Neural cell (in vitro differentiated cells): ENCODE measurements at regions not wholly inside any gene's neighbourhood (a gene's known extent, or its start where the extent isn't known, plus 50 kb on each side); places are given as distances from the start of the nearest gene placed in this dataset.
A peak's percentile ranks its signal among the peaks of the same experiment; 100 is the strongest.

Experiments
- H2AFZ ChIP-seq: fragments of 200-600, 300-800 bp; sonication (generic), shearing (Covaris generic); 2 replicates; pipeline ENCODE4 v1.6.0; 2014; ENCODE audit warnings: low read depth, mild to moderate bottlenecking, antibody characterized with exemption, low read length, moderate library complexity
- H3F3A ChIP-seq: fragments of 200-600 bp; shearing (Covaris generic); 2 replicates; pipeline ENCODE4 v1.6.1; 2016; ENCODE audit warnings: mild to moderate bottlenecking, moderate library complexity, mixed read lengths, antibody characterized with exemption, low read length; ENCODE audit not compliant: insufficient read depth, poor library complexity, severe bottlenecking
- H3K27ac ChIP-seq: fragments of 200-600, 300-800 bp; sonication (generic), shearing (Covaris generic); 2 replicates; pipeline ENCODE4 v1.5.1; 2014; ENCODE audit warnings: mild to moderate bottlenecking, low read length, moderate library complexity
- H3K27me3 ChIP-seq: fragments of 300-800, 200-600 bp; sonication (generic), shearing (Covaris generic); 2 replicates; pipeline ENCODE4 v1.6.0; 2014; ENCODE audit warnings: mild to moderate bottlenecking, low read depth, low read length, moderate library complexity; ENCODE audit not compliant: insufficient read depth
- H3K36me3 ChIP-seq: fragments of 300-800, 200-600 bp; sonication (generic), shearing (Covaris generic); 2 replicates; pipeline ENCODE4 v1.5.1; 2014; ENCODE audit warnings: mild to moderate bottlenecking, antibody characterized with exemption, low read length, moderate library complexity; ENCODE audit not compliant: insufficient read depth
- H3K4me2 ChIP-seq: fragments of 300-800, 200-600 bp; sonication (generic), shearing (Covaris generic); 2 replicates; pipeline ENCODE4 v1.6.0; 2014; ENCODE audit warnings: mild to moderate bottlenecking, low read length
- H3K4me3 ChIP-seq: fragments of 300-800, 200-600 bp; sonication (generic), shearing (Covaris generic); 2 replicates; pipeline ENCODE4 v1.5.1; 2014; ENCODE audit warnings: mild to moderate bottlenecking, low read length, moderate library complexity
- H3K79me2 ChIP-seq: fragments of 200-600 bp; shearing (Covaris generic); replicated peaks from 2 replicates; pipeline ENCODE4 v1.6.0; 2014; ENCODE audit warnings: mild to moderate bottlenecking, low read length, moderate library complexity; ENCODE audit not compliant: insufficient read depth
- H3K9ac ChIP-seq: fragments of 300-800, 200-600 bp; sonication (generic), shearing (Covaris generic); 2 replicates; pipeline ENCODE4 v1.6.1; 2016; ENCODE audit warnings: mild to moderate bottlenecking, low read length, mixed read lengths
- H3K9me2 ChIP-seq: fragments of 200-600 bp; shearing (Covaris generic); 2 replicates; pipeline ENCODE4 v1.6.1; 2016; ENCODE audit warnings: mild to moderate bottlenecking, low read length, mixed read lengths; ENCODE audit not compliant: insufficient read depth
- H3K9me3 ChIP-seq: fragments of 200-600, 300-800 bp; sonication (generic), shearing (Covaris generic); 2 replicates; pipeline ENCODE4 v1.6.1; 2016; ENCODE audit warnings: mild to moderate bottlenecking, mixed run types, low read length, moderate library complexity, mixed read lengths
- H4K20me1 ChIP-seq: fragments of 200-600 bp; shearing (Covaris generic); 2 replicates; pipeline ENCODE4 v1.6.1; 2016; ENCODE audit warnings: mild to moderate bottlenecking, mixed run types; ENCODE audit not compliant: insufficient read depth
- EP300 ChIP-seq: fragments of 450-650 bp; conservative IDR thresholded peaks from 2 replicates; pipeline ENCODE4 v1.6.1; 2014; ENCODE audit warnings: antibody characterized with exemption, mild to moderate bottlenecking, moderate library complexity; ENCODE audit not compliant: poor library complexity, severe bottlenecking
- EZH2 ChIP-seq: fragments of 200-600, 300-800 bp; shearing (Covaris generic), sonication (generic); IDR thresholded peaks from 2 replicates; pipeline ENCODE4 v1.6.1; 2014; ENCODE audit warnings: antibody characterized with exemption, low read length, borderline replicate concordance, mild to moderate bottlenecking; ENCODE audit not compliant: insufficient read depth, poor library complexity, severe bottlenecking
- MXI1 ChIP-seq: fragments of 450-650 bp; conservative IDR thresholded peaks from 2 replicates; pipeline ENCODE4 v1.6.1; 2014; ENCODE audit warnings: antibody characterized with exemption, mild to moderate bottlenecking; ENCODE audit not compliant: poor library complexity, severe bottlenecking
- POLR2AphosphoS5 ChIP-seq: IDR thresholded peaks from 2 replicates; pipeline ENCODE4 v1.6.1; 2012
- RAD21 ChIP-seq: fragments of 450-650 bp; conservative IDR thresholded peaks from 2 replicates; pipeline ENCODE4 v1.6.1; 2014; ENCODE audit warnings: antibody characterized with exemption, mild to moderate bottlenecking, moderate library complexity
- REST ChIP-seq: IDR thresholded peaks from 2 replicates; pipeline ENCODE4 v1.6.1; 2012; ENCODE audit warnings: borderline replicate concordance
- SMC3 ChIP-seq: fragments of 450-650 bp; conservative IDR thresholded peaks from 2 replicates; pipeline ENCODE4 v1.6.1; 2014; ENCODE audit warnings: antibody characterized with exemption, mild to moderate bottlenecking, moderate library complexity; ENCODE audit not compliant: poor library complexity
- TAF1 ChIP-seq: IDR thresholded peaks from 2 replicates; pipeline ENCODE4 v1.6.1; 2012; ENCODE audit warnings: low read depth
- TF ChIP-seq, protein P1 (sequence below): fragments of 450-650 bp; IDR thresholded peaks from 2 replicates; pipeline ENCODE4 v1.5.1; 2014; ENCODE audit warnings: antibody characterized with exemption, mild to moderate bottlenecking, moderate library complexity; ENCODE audit not compliant: poor library complexity, severe bottlenecking

DNA sequence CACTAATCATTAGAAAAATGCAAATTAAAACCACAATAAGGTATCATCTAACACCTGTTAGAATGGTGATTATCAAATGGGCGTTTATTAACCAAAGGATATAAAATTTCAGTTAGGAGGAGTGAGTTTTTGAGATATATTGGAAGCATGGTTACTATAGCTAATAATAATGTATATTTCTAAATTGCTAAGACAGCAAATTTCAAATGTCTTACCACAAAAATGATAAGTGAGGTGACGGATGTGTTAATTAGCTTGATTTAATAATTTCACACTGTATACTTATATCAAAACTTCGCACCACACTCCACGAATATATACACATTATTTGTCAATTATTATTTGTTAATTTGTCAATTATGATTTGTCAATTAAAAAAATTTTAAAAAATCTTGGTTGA lies 227.2 kb upstream of the DDX18 start:
- no peak overlapping the region for H3K27ac ChIP-seq
- no peaks in the 10 kb centered on the region for H4K20me1 ChIP-seq
- no peaks in the 10 kb centered on the region for H3K36me3 ChIP-seq
- H3F3A ChIP-seq: no peaks in the 10 kb centered on the region
- H3K9me2 ChIP-seq: no peaks in the 10 kb centered on the region
- H3K9me3 ChIP-seq: no peaks in the 10 kb centered on the region
- H3K4me3 ChIP-seq: no peak overlapping the region
- H3K9ac ChIP-seq: no peak overlapping the region
- H3K79me2 ChIP-seq: no peaks in the 10 kb centered on the region
- H3K27me3 ChIP-seq: no peaks in the 10 kb centered on the region
- TF ChIP-seq POLR2AphosphoS5: no peak
- no peak for TF ChIP-seq TAF1
- no peak overlapping the region for H2AFZ ChIP-seq
- no peak overlapping the region for H3K4me2 ChIP-seq

DNA sequence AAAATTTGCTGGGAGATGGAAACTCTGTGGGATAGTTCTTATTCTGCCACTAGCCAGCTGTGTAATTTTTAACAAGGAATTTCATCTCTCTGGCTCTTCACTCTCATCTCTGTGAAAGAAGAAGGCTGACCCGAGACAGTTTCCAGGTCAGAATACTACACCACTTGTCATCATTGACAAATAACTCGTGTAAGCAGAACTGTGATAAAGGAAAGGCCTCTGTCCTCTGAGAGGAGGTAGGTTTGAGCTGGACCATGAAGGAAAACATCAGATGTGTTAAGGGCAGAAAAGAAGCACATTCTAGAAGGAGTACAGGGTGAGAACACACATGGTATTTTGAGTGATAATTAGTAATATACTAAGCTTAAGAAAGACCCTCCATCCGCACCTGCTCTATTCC lies 211.4 kb upstream of the DDX18 start:
- no peaks in the 10 kb centered on the region for H3K9me2 ChIP-seq
- no peaks in the 10 kb centered on the region for H3F3A ChIP-seq
- TF ChIP-seq, protein P1, sequence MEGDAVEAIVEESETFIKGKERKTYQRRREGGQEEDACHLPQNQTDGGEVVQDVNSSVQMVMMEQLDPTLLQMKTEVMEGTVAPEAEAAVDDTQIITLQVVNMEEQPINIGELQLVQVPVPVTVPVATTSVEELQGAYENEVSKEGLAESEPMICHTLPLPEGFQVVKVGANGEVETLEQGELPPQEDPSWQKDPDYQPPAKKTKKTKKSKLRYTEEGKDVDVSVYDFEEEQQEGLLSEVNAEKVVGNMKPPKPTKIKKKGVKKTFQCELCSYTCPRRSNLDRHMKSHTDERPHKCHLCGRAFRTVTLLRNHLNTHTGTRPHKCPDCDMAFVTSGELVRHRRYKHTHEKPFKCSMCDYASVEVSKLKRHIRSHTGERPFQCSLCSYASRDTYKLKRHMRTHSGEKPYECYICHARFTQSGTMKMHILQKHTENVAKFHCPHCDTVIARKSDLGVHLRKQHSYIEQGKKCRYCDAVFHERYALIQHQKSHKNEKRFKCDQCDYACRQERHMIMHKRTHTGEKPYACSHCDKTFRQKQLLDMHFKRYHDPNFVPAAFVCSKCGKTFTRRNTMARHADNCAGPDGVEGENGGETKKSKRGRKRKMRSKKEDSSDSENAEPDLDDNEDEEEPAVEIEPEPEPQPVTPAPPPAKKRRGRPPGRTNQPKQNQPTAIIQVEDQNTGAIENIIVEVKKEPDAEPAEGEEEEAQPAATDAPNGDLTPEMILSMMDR: no peak
- TF ChIP-seq POLR2AphosphoS5 (no peak), RAD21 (no peak), SMC3 (no peak), EP300 (no peak), EZH2 (no peak), TAF1 (no peak), MXI1 (no peak), REST (no peak)
- no peak overlapping the region for H2AFZ ChIP-seq
- H3K36me3 ChIP-seq: no peaks in the 10 kb centered on the region
- no peaks in the 10 kb centered on the region for H3K9me3 ChIP-seq
- H3K27ac ChIP-seq: no peak overlapping the region
- no peak overlapping the region for H3K4me3 ChIP-seq
- H4K20me1 ChIP-seq: no peaks in the 10 kb centered on the region
- H3K27me3 ChIP-seq: no peaks in the 10 kb centered on the region
- H3K4me2 ChIP-seq: no peak overlapping the region
- H3K79me2 ChIP-seq: no peaks in the 10 kb centered on the region
- no peak overlapping the region for H3K9ac ChIP-seq

DNA sequence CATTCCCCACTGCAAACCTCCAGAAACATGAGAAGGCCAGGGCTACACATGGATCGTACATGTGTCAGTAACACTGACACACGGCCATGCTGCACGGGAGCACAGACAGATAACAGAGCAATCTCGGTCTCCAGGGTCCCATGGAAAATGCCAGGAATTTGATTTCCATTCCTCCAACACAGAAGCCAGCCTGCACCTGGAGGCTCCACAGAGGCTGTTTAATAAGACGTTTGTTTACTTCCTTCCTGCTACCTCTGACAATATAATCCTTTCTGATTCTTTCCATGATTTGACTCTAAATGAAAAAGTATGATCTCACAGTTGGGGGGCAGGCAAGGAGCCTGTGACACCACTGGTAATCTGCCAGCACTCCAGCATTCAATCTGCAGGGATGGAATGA lies 210.9 kb upstream of the DDX18 start:
- H3K27me3 ChIP-seq: no peaks in the 10 kb centered on the region
- no peaks in the 10 kb centered on the region for H3K36me3 ChIP-seq
- H4K20me1 ChIP-seq: no peaks in the 10 kb centered on the region
- TF ChIP-seq REST: peak; percentile 26
- TF ChIP-seq POLR2AphosphoS5: peak; percentile 77
- TF ChIP-seq, protein P1: no peak
- peak; percentile 30 for TF ChIP-seq EP300
- no peak for TF ChIP-seq EZH2
- no peak overlapping the region for H3K4me2 ChIP-seq
- no peaks in the 10 kb centered on the region for H3K9me2 ChIP-seq
- H3K79me2 ChIP-seq: no peaks in the 10 kb centered on the region
- no peak overlapping the region for H3K4me3 ChIP-seq
- H3K9ac ChIP-seq: no peak overlapping the region
- H3K27ac ChIP-seq: no peak overlapping the region
- no peaks in the 10 kb centered on the region for H3K9me3 ChIP-seq
- no peak overlapping the region for H2AFZ ChIP-seq
- H3F3A ChIP-seq: no peaks in the 10 kb centered on the region
